Panc1 (cell line): ENCODE measurements at regions not wholly inside any gene's neighbourhood (a gene's known extent, or its start where the extent isn't known, plus 50 kb on each side); places are given as distances from the start of the nearest gene placed in this dataset.

Experiments
- ATAC-seq: fragments of 200-7000 bp; cut with Tn5 transposase; 2 replicates; pipeline ENCODE4 v1.9.1; 2020; ENCODE audit warnings: mild to moderate bottlenecking, moderate library complexity
- BruUV-seq: library from RNA; stranded (reverse); fragments of 400-500 nt; replicated peaks from 2 replicates; lab custom pipeline; 2021; lab: Mats Ljungman, UMichigan
- CTCF ChIA-PET: fragments of 300-600 bp; sonication (Branson Sonifier 250); formaldehyde crosslinking; loops from one replicate; lab custom pipeline; 2022; ENCODE audit warnings: antibody characterized with exemption; lab: Charles Lee
- POLR2A ChIA-PET: fragments of 300-600 bp; sonication (Branson Sonifier 250); formaldehyde crosslinking; loops from one replicate; lab custom pipeline; 2022; ENCODE audit warnings: antibody characterized with exemption; lab: Charles Lee
- DNase-seq: peaks from one replicate; pipeline ENCODE4 v3.0.0-alpha.2; 2010; ENCODE audit warnings: low read depth, low spot score
- H3K27ac ChIP-seq: 2 replicates; pipeline ENCODE4 v1.5.1; 2011; ENCODE audit warnings: mild to moderate bottlenecking, low read length, inconsistent platforms
- H3K27me3 ChIP-seq: fragments of 200-500 bp; sonication (Bioruptor generic); 2 replicates; pipeline ENCODE4 v1.6.0; 2014; ENCODE audit warnings: low read length, inconsistent platforms; ENCODE audit not compliant: control insufficient read depth, insufficient read depth
- H3K36me3 ChIP-seq: fragments of 200-500 bp; sonication (Bioruptor generic); 2 replicates; pipeline ENCODE4 v1.5.1; 2014; ENCODE audit warnings: inconsistent platforms, mild to moderate bottlenecking, low read length, moderate library complexity; ENCODE audit not compliant: control insufficient read depth, insufficient read depth
- H3K4me1 ChIP-seq: 2 replicates; pipeline ENCODE4 v1.5.1; 2011; ENCODE audit warnings: inconsistent platforms, mild to moderate bottlenecking, low read length, moderate library complexity; ENCODE audit not compliant: control insufficient read depth, insufficient read depth
- H3K4me3 ChIP-seq, 2 experiments: 2 replicates each; pipeline ENCODE4 v1.5.1; 2011 to 2012; ENCODE audit warnings: low read depth in 2 of 2, low read length in 2 of 2, mild to moderate bottlenecking in 2 of 2, inconsistent platforms in 1 of 2, moderate library complexity in 1 of 2
- H3K9me3 ChIP-seq: fragments of 200-500 bp; sonication (Bioruptor generic); 2 replicates; pipeline ENCODE4 v1.5.1; 2014; ENCODE audit warnings: low read depth, mild to moderate bottlenecking, inconsistent platforms, low read length, moderate library complexity; ENCODE audit not compliant: control insufficient read depth, insufficient read depth
- POLR2AphosphoS5 ChIP-seq: IDR thresholded peaks from 2 replicates; pipeline ENCODE4 v1.6.1; 2012; ENCODE audit warnings: mild to moderate bottlenecking, low read depth, low read length, moderate library complexity
- SIN3A ChIP-seq: IDR thresholded peaks from 2 replicates; pipeline ENCODE4 v1.6.1; 2012; ENCODE audit warnings: low read depth, mild to moderate bottlenecking, low read length, moderate library complexity, borderline replicate concordance; ENCODE audit not compliant: insufficient read depth
- TCF7L2 ChIP-seq: IDR thresholded peaks from 2 replicates; pipeline ENCODE4 v1.6.1; 2011; ENCODE audit warnings: mild to moderate bottlenecking, low read depth, low read length, inconsistent platforms
- in situ Hi-C: cut with HindIII; loops from 2 replicates; pipeline ENCODE4 v1.10.0; 2016; ENCODE audit warnings: low sequenced_read_pairs, low pct_unique_long_range_greater_than_20kb
- intact Hi-C: fragments of 100-400 bp; cut with micrococcal nuclease; formaldehyde crosslinking; loops from one replicate; pipeline ENCODE4 v1.10.0; 2022; ENCODE audit not compliant: unreplicated experiment
- TF ChIP-seq, protein P1 (sequence below), 2 experiments: IDR thresholded peaks; 2 replicates each; pipeline ENCODE4 v1.6.1; 2011 to 2012; ENCODE audit warnings: low read depth in 2 of 2, control low read depth in 1 of 2, low read length in 1 of 2, mild to moderate bottlenecking in 1 of 2, moderate library complexity in 1 of 2; ENCODE audit not compliant: insufficient read depth in 1 of 2
- TF ChIP-seq, protein P2 (sequence below): fragments of 450-650 bp; IDR thresholded peaks from 2 replicates; pipeline ENCODE4 v1.5.1; 2017; ENCODE audit warnings: mild to moderate bottlenecking

DNA sequence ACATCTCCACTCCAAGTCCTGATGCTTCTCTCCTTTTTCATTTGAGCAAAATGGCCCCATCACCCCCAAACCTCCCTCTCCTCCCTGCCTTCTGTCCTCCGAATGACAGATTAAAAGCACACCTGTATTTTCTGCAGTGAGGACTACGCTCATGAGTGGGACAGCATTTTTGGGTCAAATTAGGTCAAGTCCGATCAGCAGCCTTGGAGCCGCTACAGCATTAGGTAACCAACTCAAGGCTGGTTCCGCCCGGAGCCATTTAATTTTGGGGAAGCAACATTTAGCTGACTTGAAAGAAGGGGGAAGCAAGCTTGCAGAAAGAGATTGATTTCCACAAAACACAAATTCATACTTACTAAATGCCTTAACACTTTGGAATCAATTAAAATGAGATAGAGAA is 324.1 kb upstream of the CDH5 start:
- CTCF ChIA-PET = no interaction called here

DNA sequence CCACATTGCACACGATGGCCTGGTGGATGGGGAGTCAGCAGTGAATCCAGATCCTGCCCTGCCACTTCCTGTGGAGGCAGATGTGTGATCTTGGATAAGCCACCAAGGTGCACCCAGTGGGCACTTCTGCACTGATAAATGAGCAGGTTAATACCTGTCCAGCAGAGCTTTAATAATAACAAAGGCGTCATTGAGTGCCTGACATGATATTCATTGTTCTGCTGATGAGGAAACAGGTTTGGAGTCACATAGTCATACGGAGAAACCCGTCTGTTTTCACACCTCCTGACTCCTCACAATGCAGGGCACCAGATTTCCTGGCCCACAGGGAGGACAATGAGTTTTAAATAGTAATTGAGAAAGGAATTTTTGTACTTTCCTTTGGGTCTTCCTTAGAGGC is 324.6 kb upstream of the CDH5 start:
- no TSS peak for BruUV-seq
- no peak overlapping the region for H3K27ac ChIP-seq
- no peaks in the 10 kb centered on the region for H3K9me3 ChIP-seq
- intact Hi-C loops (no loop called here), in situ Hi-C loops (no loop called here)
- H3K4me3 ChIP-seq = no peak overlapping the region
- H3K27me3 ChIP-seq = no peaks in the 10 kb centered on the region
- ChIA-PET POLR2A (no interaction called here), CTCF (no interaction called here)
- ATAC-seq = no peak
- DNase-seq = no peak
- H3K4me1 ChIP-seq = no peaks in the 10 kb centered on the region
- H3K36me3 ChIP-seq = no peaks in the 10 kb centered on the region
- TF ChIP-seq SIN3A = no peak

More for the DNA sequence above, 324.1 kb upstream of the CDH5 start:
- H3K4me1 ChIP-seq = no peaks in the 10 kb centered on the region
- BruUV-seq = no TSS peak
- H3K4me3 ChIP-seq = no peak overlapping the region
- H3K27me3 ChIP-seq = no peaks in the 10 kb centered on the region
- ATAC-seq (no peak), DNase-seq (no peak)
- H3K9me3 ChIP-seq = no peaks in the 10 kb centered on the region
- no peaks in the 10 kb centered on the region for H3K36me3 ChIP-seq
- TF ChIP-seq POLR2AphosphoS5 = no peak
- no peak for TF ChIP-seq SIN3A
- TF ChIP-seq, protein P1, sequence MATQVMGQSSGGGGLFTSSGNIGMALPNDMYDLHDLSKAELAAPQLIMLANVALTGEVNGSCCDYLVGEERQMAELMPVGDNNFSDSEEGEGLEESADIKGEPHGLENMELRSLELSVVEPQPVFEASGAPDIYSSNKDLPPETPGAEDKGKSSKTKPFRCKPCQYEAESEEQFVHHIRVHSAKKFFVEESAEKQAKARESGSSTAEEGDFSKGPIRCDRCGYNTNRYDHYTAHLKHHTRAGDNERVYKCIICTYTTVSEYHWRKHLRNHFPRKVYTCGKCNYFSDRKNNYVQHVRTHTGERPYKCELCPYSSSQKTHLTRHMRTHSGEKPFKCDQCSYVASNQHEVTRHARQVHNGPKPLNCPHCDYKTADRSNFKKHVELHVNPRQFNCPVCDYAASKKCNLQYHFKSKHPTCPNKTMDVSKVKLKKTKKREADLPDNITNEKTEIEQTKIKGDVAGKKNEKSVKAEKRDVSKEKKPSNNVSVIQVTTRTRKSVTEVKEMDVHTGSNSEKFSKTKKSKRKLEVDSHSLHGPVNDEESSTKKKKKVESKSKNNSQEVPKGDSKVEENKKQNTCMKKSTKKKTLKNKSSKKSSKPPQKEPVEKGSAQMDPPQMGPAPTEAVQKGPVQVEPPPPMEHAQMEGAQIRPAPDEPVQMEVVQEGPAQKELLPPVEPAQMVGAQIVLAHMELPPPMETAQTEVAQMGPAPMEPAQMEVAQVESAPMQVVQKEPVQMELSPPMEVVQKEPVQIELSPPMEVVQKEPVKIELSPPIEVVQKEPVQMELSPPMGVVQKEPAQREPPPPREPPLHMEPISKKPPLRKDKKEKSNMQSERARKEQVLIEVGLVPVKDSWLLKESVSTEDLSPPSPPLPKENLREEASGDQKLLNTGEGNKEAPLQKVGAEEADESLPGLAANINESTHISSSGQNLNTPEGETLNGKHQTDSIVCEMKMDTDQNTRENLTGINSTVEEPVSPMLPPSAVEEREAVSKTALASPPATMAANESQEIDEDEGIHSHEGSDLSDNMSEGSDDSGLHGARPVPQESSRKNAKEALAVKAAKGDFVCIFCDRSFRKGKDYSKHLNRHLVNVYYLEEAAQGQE (IDR thresholded peaks at IDR 0.05; ENCODE audit: insufficient read depth in 1 of 2, low read depth in 2 of 2, low read length in 1 of 2) = no peak
- TF ChIP-seq, protein P2, sequence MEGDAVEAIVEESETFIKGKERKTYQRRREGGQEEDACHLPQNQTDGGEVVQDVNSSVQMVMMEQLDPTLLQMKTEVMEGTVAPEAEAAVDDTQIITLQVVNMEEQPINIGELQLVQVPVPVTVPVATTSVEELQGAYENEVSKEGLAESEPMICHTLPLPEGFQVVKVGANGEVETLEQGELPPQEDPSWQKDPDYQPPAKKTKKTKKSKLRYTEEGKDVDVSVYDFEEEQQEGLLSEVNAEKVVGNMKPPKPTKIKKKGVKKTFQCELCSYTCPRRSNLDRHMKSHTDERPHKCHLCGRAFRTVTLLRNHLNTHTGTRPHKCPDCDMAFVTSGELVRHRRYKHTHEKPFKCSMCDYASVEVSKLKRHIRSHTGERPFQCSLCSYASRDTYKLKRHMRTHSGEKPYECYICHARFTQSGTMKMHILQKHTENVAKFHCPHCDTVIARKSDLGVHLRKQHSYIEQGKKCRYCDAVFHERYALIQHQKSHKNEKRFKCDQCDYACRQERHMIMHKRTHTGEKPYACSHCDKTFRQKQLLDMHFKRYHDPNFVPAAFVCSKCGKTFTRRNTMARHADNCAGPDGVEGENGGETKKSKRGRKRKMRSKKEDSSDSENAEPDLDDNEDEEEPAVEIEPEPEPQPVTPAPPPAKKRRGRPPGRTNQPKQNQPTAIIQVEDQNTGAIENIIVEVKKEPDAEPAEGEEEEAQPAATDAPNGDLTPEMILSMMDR = no peak
- TF ChIP-seq TCF7L2 = no peak
- in situ Hi-C loops = no loop called here
- POLR2A ChIA-PET = no interaction called here
- no peak overlapping the region for H3K27ac ChIP-seq
- intact Hi-C loops = no loop called here

DNA sequence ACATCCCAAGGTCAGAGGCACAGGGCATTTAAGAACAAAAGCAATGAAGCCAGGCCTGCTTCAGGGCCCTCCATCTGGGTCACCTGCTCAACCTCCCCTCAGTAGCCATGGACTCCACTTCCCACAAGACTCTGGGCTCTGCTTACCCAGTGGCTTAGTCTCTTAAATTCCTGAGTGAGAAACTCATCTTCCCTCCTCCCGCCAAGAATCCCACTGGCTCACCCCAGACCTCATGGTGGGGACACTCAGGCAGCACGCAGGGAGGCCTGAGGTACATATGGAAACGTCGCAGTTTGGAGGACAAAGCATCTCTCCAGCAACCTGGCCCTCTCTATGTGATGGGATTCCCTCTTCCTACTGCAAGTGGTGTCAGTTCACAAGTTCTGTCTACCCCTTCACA is 326.7 kb upstream of the CDH5 start:
- DNase-seq = no peak
- Histone ChIP-seq H3K27ac (no peak overlapping the region), H3K4me3 (no peak overlapping the region), H3K4me1 (no peaks in the 10 kb centered on the region), H3K36me3 (no peaks in the 10 kb centered on the region), H3K9me3 (no peaks in the 10 kb centered on the region), H3K27me3 (no peaks in the 10 kb centered on the region)
- in situ Hi-C loops = no loop called here
- CTCF ChIA-PET = no interaction called here
- ATAC-seq = no peak
- TF ChIP-seq TCF7L2 = no peak
- POLR2A ChIA-PET = no interaction called here
- intact Hi-C loops = no loop called here
- no TSS peak for BruUV-seq
